SHP77 treated with DMSO at 0.1 percent for 48 hours (cell line): ENCODE measurements at regions not wholly inside any gene's neighbourhood (a gene's known extent, or its start where the extent isn't known, plus 50 kb on each side); places are given as distances from the start of the nearest gene placed in this dataset.
A peak's percentile ranks its signal among the peaks of the same experiment; 100 is the strongest.

Source experiments
- DNase-seq: peaks from one replicate; lab custom pipeline; 2025; lab: John Stamatoyannopoulos, UW

DNA sequence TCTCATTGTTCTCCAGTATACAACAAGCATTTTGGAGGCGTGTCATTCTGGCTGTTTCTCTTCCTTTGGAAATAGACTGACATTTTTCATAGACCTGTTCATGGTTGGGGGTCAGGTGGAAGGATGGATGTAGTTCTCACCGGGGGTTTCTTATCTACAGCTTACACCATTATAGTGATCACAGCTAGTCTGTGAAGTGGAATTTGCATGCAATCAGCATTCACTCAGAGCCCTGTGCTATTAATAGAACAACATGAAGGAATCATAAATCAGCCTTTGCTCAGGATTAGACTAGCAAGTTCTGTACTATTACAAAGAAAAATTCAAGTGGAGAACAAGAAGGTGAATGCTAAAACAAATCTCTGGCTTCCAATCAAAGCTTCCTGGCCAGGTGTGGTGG lies 132.6 kb upstream of the PUDP start:
- no peak for DNase-seq

DNA sequence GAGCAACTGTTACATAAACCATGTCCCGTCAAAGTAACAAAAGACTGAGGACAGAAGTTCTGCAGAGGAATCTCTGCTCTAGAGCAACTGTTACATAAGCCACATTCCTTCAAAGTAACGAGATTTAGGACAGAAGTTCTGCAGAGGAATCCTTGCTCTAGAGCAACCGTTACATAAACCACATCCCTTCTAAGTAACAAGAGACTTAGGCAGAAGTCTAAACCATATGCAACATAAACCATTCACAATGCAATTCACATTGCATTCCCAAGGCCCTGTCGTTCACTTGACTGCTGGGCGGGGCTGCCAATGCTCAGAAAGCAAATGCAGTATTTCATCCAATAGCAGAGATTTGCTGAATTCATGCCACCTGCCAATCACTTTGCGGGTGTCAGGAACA lies 124.4 kb upstream of the PUDP start:
- DNase-seq: no peak

GRCh38 chrX:7270933-7271332 lies 123.0 kb upstream of the PUDP start:
- no peak for DNase-seq

DNA sequence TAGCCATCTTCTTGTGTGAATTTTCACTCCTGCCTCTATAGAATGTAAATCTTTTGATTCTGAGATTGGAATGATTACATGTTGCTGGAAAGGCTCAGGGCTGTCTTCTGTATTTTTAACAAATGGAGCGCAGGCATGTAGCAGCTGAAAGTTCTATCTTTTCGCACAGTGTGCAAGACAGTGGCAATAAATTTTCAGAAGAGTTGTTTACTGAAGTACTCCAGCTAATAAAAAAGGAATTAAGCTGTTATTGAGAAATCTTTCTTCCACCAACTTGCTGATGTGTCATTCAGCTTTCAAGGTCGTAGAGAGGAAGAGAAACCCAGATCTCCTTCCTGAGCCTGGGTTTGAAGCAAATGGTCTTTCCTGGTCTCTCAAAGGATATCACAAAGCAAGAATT lies 122.0 kb upstream of the PUDP start:
- DNase-seq: no peak

GRCh38 chrX:7269589-7269988 lies 121.6 kb upstream of the PUDP start:
- DNase-seq: no peak

DNA sequence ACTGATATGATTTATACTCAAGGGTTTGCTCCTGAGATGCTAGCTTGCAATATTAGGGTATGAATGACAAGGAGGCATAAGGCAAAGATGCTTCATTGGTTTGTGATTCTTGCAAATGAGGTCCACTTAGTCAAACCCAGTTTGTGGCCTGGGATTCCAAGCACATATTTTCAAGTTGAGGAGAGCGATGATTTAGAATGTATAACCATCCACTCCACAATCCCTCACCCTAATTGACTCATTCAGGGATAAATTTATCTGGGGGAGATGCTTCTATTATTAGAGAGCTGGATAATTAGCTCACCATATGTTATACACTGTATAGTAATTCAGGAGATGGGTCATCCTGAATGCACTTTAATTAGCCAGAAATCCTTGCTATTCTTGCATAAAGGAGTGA lies 118.3 kb upstream of the PUDP start:
- DNase-seq: no peak

DNA sequence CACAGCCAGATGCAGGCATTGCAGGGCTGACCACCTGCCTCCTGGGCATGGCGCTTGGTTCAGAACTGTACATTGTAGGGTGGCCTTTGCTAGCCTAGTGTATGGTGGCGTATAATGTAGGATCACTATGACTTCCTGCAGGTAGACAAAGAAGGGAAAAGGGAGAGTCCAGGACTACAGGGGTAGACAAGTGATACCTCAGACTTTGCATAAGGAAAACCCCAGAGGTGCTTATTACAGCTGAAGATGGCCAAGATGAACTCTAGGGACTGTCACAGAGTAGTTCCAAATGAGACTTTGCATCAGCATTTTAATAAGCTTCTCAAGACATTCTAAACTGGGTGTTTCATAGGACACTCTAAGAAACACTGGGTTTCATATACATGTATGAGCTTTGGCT lies 116.4 kb upstream of the PUDP start:
- DNase-seq: no peak

DNA sequence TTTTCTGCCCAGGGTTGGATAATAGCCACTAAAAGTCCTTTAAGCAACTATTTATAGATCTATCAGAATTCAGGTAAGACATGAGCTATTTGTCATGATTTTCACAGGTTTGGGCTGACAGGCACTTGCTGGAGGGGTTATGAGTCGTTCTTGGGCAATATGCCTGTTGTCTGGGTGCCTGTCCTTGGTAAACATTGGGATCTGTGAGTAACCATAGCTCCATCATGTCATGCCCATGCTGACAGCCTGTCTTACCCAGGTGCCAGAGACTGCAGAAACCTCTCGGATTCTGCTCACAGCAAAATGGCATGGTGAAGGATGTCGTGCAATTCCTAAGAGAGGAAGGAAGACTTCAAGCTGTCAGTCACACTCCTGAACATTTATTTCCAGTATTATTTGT lies 116.0 kb upstream of the PUDP start:
- no peak for DNase-seq

GRCh38 chrX:7263330-7263729 lies 115.4 kb upstream of the PUDP start:
- DNase-seq: no peak

DNA sequence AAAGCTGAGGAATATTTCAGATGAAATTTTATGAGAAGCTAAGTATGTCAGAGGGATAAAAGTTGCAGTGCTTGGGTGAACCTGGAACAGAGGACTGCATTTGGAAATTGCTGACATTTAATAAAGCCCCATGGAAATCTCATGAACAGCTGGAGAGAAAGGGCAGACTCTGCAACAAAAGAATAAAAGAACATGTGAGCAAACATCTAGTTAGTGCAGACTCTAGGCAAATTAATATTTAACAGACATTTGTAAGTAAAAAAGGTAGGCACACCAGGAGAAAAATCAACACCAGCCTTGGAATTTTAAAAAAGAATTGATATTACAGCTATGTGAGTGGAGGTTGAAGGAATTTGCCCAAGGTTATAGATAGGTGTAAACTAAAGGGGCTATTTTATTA lies 114.6 kb upstream of the PUDP start:
- no peak for DNase-seq

- DNase-seq: no peak
Measured at GRCh38 chrX:7261672-7262332, 113.8 kb upstream of the PUDP start.

GRCh38 chrX:7254144-7254543 lies 106.2 kb upstream of the PUDP start:
- no peak for DNase-seq

DNA sequence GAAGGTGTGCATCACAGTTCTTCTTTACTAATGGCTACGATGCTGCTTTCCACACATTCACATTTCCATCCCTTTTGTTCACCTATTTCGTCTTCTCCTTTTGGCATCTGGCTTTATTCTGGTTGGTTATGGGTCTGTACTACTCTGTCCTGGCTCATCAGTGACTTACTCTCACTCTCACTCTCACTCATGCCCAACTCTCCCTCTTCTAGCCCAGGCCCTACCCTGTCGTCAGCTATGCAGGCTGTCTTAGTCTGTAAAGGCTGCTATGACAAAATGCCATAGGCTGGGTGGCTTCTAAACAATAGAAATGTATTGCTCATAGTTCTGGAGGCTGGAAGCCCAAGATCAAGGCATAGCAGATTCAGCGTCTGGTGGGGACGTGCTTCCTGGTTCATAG lies 105.6 kb upstream of the PUDP start:
- DNase-seq: no peak

- no peak for DNase-seq
Measured at GRCh38 chrX:7252013-7252610, 104.2 kb upstream of the PUDP start.

- DNase-seq: no peak
Measured at GRCh38 chrX:7247346-7247745, 99.4 kb upstream of the PUDP start.

DNA sequence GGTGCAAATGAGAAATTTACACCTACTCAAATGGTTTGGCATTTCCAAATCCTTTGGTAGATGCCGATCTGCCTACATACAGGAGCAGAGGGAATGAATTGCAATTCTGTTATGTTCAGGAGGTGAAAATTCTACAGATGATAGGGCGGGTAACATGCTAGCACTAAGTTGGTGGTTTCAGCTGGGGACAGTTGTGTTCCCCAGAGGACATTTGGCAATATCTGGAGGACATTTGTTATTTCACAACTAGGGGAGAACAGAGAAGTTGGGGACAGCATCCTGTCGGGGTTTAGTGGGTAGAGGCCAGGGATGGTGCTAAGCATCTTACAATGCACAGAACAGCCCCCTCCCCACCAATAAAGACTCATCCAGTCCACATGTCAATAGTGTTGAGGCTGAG lies 96.5 kb upstream of the PUDP start:
- DNase-seq: no peak

GRCh38 chrX:7242613-7243012 lies 94.7 kb upstream of the PUDP start:
- DNase-seq: no peak

DNA sequence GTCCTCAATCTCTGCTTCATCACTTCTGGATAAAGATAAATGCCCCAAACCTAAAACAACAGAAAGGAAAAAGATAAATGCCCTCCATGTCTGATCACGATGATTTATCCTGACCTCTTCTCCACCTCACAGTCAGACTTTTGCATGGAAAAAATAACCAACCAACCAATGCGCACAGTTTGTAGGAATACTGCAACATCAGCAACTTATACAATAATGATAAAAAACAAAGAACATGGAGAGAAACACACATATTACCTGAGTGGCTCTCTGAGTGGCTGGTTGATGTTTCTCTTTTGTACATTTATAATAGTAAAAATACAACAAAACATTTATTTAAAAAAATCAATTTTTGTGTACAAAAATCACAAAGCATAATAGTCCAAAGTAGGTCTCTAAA lies 93.0 kb upstream of the PUDP start:
- no peak for DNase-seq

GRCh38 chrX:7235071-7235470 lies 87.1 kb upstream of the PUDP start:
- no peak for DNase-seq

- DNase-seq: no peak
Measured at GRCh38 chrX:7233580-7234406, 85.8 kb upstream of the PUDP start.

DNA sequence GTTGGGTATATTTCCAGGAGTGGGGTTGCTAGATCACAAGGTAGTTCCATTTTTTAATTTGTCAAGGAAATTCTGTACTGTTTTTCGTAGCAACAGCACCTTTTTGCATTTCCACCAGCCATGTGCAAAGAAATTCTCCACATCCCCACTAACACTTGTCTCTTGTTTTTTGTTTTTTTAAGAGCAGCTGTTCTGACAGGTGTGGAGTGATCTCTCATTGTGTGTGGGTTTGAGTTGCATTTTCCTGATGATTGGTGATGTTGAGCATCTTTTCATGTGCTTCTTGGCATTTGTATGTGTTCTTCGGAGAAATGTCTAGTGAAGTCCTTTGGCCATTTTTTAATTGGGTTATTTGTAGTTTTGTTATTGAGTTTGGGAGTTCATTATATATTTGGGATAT lies 80.3 kb upstream of the PUDP start:
- DNase-seq: no peak

- peak; percentile 55 for DNase-seq
Measured at GRCh38 chrX:7225338-7225737, 77.4 kb upstream of the PUDP start.

DNA sequence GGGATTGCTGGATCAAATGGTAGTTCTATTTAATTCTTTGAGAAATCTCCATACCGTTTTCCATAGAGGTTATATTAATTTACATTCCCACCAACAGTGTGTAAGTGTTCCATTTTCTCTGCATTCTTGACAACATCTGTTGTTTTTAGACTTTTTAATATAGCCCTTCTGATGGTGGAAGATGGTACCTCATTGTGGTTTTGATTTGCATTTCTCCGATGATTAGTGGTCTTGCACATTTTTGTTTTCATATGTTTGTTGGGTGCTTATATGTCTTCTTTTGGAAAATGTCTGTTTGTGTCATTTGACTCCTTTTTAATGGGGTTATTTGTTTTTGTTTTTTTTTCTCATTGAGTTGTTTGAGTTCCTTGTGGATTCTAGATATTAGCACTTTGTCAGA lies 75.3 kb upstream of the PUDP start:
- DNase-seq: no peak

DNA sequence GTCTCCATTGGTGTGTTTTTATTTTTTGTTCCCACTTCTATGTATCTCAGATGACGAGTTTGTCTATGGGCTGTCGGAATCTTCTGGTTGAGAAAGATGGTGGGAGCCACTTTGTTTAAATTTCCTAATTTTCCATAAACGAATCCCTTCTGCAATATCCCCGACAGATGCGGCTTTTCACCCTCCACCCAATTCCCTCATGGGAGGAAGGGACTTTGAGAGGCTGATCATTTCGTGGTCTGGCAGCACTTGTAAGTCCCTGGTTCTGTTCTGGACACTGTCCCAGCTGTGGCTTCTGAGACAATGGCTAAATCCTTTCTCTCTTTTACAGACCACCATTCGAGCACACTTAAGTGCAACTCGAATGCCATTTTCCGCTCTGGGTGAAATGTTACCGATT lies 72.2 kb upstream of the PUDP start:
- no peak for DNase-seq
